Activated CD8-positive, alpha-beta T cell treated with anti-CD3 and anti-CD28 coated beads for 36 hours (primary cell): ENCODE measurements at regions not wholly inside any gene's neighbourhood (a gene's known extent, or its start where the extent isn't known, plus 50 kb on each side); places are given as distances from the start of the nearest gene placed in this dataset.

Source experiments
- ATAC-seq: fragments of 200-7000 bp; cut with Tn5 transposase; one replicate; pipeline ENCODE4 v1.10.0; 2021; ENCODE audit warnings: mild to moderate bottlenecking, moderate library complexity
- CTCF ChIA-PET: fragments of 350-600 bp; sonication (Branson Sonifier 250); formaldehyde crosslinking; loops from one replicate; lab custom pipeline; 2021; ENCODE audit warnings: antibody characterized with exemption; lab: Charles Lee
- POLR2A ChIA-PET: fragments of 350-600 bp; sonication (Branson Sonifier 250); formaldehyde crosslinking; loops from one replicate; lab custom pipeline; 2021; ENCODE audit warnings: antibody characterized with exemption; lab: Charles Lee
- DNase-seq: peaks from one replicate; pipeline ENCODE4 v3.0.0-alpha.2; 2020
- H3K27ac Mint-ChIP-seq: one replicate; pipeline ENCODE4 v1.8.0; 2021; ENCODE audit warnings: mild to moderate bottlenecking, mixed read lengths
- H3K27me3 Mint-ChIP-seq: one replicate; pipeline ENCODE4 v1.8.0; 2021; ENCODE audit warnings: mixed read lengths
- H3K36me3 Mint-ChIP-seq: one replicate; pipeline ENCODE4 v1.8.0; 2021; ENCODE audit warnings: low read depth, mixed read lengths
- H3K4me1 Mint-ChIP-seq: one replicate; pipeline ENCODE4 v1.8.0; 2021; ENCODE audit warnings: low read depth, mixed read lengths
- H3K4me3 Mint-ChIP-seq: one replicate; pipeline ENCODE4 v1.8.0; 2021; ENCODE audit warnings: mild to moderate bottlenecking, moderate library complexity, mixed read lengths
- H3K9me3 Mint-ChIP-seq: one replicate; pipeline ENCODE4 v1.8.0; 2021; ENCODE audit warnings: mixed read lengths
- intact Hi-C: fragments of 100-400 bp; cut with micrococcal nuclease; formaldehyde crosslinking; loops from one replicate; pipeline ENCODE4 v1.10.0; 2022
- TF ChIP-seq, protein P1 (sequence below): fragments of 200-600 bp; IDR thresholded peaks from one replicate; pipeline ENCODE4 v1.8.0; 2022; ENCODE audit warnings: antibody characterized with exemption, mild to moderate bottlenecking

DNA sequence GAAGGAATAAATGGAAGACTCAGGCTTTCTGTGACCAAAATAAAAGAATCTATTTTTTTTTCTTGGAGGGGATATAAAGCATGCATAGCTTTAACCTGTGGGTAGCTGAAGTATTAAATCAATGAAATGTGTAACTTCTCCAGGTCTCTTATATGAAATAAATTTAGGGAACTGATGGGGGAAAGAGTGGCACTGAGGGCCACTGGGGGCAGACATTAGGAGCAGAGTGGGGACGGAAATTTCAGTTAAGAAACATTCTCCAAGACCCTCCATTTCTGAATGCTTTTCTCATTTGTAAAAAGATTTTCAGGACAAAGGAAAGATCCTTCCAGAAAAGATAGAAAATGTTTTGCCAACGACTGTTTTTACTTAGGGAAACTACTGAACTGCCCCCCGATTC, 131.0 kb downstream of the GPX5 start:
- CTCF ChIA-PET, result no interaction called here
- TF ChIP-seq, protein P1, sequence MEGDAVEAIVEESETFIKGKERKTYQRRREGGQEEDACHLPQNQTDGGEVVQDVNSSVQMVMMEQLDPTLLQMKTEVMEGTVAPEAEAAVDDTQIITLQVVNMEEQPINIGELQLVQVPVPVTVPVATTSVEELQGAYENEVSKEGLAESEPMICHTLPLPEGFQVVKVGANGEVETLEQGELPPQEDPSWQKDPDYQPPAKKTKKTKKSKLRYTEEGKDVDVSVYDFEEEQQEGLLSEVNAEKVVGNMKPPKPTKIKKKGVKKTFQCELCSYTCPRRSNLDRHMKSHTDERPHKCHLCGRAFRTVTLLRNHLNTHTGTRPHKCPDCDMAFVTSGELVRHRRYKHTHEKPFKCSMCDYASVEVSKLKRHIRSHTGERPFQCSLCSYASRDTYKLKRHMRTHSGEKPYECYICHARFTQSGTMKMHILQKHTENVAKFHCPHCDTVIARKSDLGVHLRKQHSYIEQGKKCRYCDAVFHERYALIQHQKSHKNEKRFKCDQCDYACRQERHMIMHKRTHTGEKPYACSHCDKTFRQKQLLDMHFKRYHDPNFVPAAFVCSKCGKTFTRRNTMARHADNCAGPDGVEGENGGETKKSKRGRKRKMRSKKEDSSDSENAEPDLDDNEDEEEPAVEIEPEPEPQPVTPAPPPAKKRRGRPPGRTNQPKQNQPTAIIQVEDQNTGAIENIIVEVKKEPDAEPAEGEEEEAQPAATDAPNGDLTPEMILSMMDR, result no peak
- Mint-ChIP-seq H3K4me3 (no peak overlapping the region), H3K27ac (no peak overlapping the region), H3K9me3 (peaks cover 4% of the 10 kb centered on the region), H3K4me1 (peaks cover 11% of the 10 kb centered on the region), H3K36me3 (peaks cover 4% of the 10 kb centered on the region), H3K27me3 (peaks cover 62% of the 10 kb centered on the region)
- POLR2A ChIA-PET, result no interaction called here
- DNase-seq (no peak), ATAC-seq (no peak)
- intact Hi-C loops, result no loop called here

DNA sequence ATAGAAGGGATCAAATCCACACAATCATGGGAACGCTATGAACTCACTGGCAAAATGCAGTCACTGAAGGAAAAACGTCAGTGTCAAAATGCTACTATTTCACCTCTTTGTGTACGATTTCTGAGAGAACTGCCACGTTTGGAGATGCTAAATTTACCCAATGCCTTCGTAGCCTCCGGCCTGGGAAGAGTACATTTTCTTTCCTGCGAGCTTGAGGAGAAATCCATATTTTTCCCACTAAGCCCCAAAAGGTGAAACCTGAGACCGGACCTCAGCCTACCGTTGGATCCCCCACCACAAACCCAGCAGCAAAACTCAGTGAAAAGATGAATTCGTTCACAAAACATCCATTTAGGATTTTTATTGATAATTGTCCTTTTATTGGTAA, 131.7 kb downstream of the GPX5 start:
- Mint-ChIP-seq H3K36me3 (peaks cover 4% of the 10 kb centered on the region), H3K9me3 (peaks cover 4% of the 10 kb centered on the region), H3K4me3 (peak overlapping the region; percentile 69), H3K4me1 (peaks cover 11% of the 10 kb centered on the region), H3K27me3 (peaks cover 56% of the 10 kb centered on the region), H3K27ac (no peak overlapping the region)
- TF ChIP-seq, protein P1, result no peak
- intact Hi-C loops, result no loop called here
- DNase-seq, result no peak
- no peak for ATAC-seq
- ChIA-PET CTCF (interaction anchor here (1.6 kb wide), 1 partner anchor 9 kb away, joined by 7 read pairs; no protein-coding TSS in a partner anchor), POLR2A (no interaction called here)

DNA sequence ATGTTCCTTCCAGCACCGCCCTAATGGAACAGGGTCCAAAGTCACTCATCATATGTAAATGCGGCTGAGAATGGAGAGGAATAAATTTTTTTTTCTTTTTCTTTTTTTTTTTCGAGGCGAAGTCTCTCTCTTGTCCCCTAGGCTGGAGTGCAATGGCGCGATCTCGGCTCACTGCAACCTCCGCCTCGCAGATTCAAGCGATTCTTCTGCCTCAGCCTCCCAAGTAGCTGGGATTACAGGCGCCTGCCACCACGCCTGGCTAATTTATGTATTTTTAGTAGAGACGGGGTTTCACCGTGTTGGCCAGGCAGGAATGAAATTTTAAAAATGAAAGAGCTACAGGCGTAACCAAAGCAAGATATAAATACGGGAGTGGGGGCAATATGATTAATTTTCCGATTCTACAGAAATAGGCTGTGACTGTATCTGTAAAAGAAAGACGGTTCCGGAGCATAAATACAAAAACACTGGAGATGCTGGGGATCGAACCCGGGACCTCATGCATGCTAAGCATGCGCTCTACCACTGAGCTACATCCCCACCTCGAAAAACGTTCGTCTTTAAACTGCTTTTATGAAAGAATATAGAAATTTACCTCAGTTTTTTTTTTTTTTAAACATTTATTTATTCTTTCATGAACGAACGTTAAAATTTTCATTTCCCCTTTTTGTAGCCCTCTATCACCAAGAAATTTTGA, 132.2 kb downstream of the GPX5 start:
- CTCF ChIA-PET, result interaction anchor here (0.7 to 1.6 kb wide), 3 partner anchors 9 to 180 kb away, joined by 3 to 7 read pairs (median 4); no protein-coding TSS in a partner anchor
- peak overlapping the region; percentile 69 for H3K4me3 Mint-ChIP-seq
- peaks cover 4% of the 10 kb centered on the region for H3K36me3 Mint-ChIP-seq
- ATAC-seq, result peak; percentile 96
- peak overlapping the region; percentile 68 for H3K27ac Mint-ChIP-seq
- peak; percentile 77 for DNase-seq
- peaks cover 4% of the 10 kb centered on the region for H3K9me3 Mint-ChIP-seq
- intact Hi-C loops, result no loop called here
- POLR2A ChIA-PET, result no interaction called here
- TF ChIP-seq, protein P1, result no peak
- H3K4me1 Mint-ChIP-seq, result peaks cover 11% of the 10 kb centered on the region
- H3K27me3 Mint-ChIP-seq, result peaks cover 56% of the 10 kb centered on the region

DNA sequence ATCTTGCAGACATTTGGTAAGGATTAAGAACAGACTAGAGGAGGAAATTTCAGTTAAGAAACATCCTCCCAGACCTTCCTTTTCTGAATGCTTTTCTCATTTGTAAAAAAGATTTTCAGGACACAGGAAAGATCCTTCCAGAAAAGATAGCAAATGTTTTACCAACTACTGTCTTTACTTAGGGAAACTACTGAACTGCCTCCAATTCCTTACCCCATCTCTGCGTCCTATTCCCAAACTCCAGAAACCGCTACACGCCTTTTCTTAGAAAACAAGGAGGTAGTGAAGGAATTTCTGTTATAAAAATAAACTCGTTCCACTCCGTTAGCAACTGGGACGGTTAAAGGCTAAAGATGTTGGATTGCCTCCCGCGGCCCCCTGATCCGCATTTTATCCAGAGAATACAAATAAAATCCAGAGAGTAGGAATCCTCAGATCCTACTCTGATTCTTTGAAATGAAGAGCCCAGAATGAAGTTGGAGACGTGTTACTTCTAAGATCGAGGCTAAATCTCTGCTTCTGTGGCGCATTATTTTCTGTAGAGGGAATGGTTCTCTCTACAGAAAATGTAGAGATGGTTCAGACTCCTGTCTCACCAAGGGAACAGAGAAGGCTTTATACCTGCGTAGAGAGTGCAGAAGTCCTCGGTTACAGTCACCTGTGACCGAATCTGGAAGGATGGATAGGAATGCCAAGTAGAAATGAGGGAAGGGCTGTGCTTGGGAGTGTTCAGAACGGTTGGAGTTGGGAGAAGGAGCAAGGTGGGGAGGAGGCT, 133.0 kb downstream of the GPX5 start:
- Mint-ChIP-seq H3K36me3 (peaks cover 4% of the 10 kb centered on the region), H3K27ac (peak overlapping the region; percentile 68), H3K9me3 (peaks cover 4% of the 10 kb centered on the region), H3K27me3 (peaks cover 58% of the 10 kb centered on the region), H3K4me3 (peak overlapping the region; percentile 69), H3K4me1 (peaks cover 11% of the 10 kb centered on the region)
- intact Hi-C loops, result no loop called here
- ATAC-seq, result no peak
- CTCF ChIA-PET, result interaction anchor here (0.7 to 1.6 kb wide), 3 partner anchors 10 to 179 kb away, joined by 3 to 7 read pairs (median 4); no protein-coding TSS in a partner anchor
- DNase-seq, result no peak
- TF ChIP-seq, protein P1, result no peak
- POLR2A ChIA-PET, result no interaction called here

DNA sequence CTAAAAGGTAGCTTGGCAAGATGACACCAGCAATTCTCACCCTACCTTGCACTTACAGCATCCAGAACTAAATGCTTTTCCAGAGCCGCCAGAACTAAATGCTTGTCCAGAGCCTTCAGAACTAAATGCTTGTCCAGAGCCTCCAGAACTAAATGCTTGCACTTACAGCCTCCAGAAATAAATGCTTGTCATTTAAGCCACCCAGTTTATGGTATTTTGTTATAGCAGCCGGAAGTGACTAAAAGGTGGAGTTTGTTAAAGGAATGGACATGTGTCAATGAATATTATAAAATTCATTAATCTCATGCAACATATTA, 133.5 kb downstream of the GPX5 start:
- ChIA-PET POLR2A (no interaction called here), CTCF (no interaction called here)
- H3K4me1 Mint-ChIP-seq, result peaks cover 11% of the 10 kb centered on the region
- peaks cover 4% of the 10 kb centered on the region for H3K9me3 Mint-ChIP-seq
- TF ChIP-seq, protein P1, result no peak
- no peak overlapping the region for H3K27ac Mint-ChIP-seq
- ATAC-seq, result no peak
- peaks cover 53% of the 10 kb centered on the region for H3K27me3 Mint-ChIP-seq
- H3K4me3 Mint-ChIP-seq, result no peak overlapping the region
- DNase-seq, result no peak
- H3K36me3 Mint-ChIP-seq, result peaks cover 4% of the 10 kb centered on the region
- intact Hi-C loops, result no loop called here
